ENCODE measurements at regions not wholly inside any gene's neighbourhood (a gene's known extent, or its start where the extent isn't known, plus 50 kb on each side); places are given as distances from the start of the nearest gene placed in this dataset.

DNA sequence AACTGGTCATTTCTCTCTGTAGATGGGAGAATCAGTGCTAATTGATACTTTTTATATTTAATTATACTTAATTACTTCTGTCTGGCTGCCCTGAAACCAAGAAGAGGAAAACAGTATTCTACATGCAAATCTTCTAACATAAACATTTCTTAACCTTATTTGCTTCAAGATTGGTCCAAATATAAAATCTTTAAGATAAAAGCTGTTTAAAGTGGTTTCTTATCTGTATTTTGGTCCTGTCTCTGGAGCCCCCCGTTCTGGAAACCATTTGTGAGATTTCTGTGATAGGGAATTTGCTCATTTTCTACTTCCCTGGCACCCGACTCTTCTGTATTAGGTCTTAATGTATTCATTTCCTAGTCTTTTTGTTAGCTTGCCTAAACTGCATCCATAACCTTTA, 168.6 kb downstream of the RNF144B start:
- TF ChIP-seq, protein P1, sequence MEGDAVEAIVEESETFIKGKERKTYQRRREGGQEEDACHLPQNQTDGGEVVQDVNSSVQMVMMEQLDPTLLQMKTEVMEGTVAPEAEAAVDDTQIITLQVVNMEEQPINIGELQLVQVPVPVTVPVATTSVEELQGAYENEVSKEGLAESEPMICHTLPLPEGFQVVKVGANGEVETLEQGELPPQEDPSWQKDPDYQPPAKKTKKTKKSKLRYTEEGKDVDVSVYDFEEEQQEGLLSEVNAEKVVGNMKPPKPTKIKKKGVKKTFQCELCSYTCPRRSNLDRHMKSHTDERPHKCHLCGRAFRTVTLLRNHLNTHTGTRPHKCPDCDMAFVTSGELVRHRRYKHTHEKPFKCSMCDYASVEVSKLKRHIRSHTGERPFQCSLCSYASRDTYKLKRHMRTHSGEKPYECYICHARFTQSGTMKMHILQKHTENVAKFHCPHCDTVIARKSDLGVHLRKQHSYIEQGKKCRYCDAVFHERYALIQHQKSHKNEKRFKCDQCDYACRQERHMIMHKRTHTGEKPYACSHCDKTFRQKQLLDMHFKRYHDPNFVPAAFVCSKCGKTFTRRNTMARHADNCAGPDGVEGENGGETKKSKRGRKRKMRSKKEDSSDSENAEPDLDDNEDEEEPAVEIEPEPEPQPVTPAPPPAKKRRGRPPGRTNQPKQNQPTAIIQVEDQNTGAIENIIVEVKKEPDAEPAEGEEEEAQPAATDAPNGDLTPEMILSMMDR (IDR thresholded peaks at IDR 0.05): no peak
- no peak for TF ChIP-seq EP300 (IDR thresholded peaks at IDR 0.05)
- no peak for TF ChIP-seq POLR2A (IDR thresholded peaks at IDR 0.05)

Data from upper lobe of left lung (tissue), 4 donors.